H1 (cell line): ENCODE measurements at regions not wholly inside any gene's neighbourhood (a gene's known extent, or its start where the extent isn't known, plus 50 kb on each side); places are given as distances from the start of the nearest gene placed in this dataset.

ENCODE experiments used
- CHD2 ChIP-seq: IDR thresholded peaks from 2 replicates; pipeline ENCODE4 v1.6.1; 2012; ENCODE audit warnings: low read length, improper control_type of control experiment
- GABPA ChIP-seq: IDR thresholded peaks from 2 replicates; pipeline ENCODE4 v1.6.1; 2011; ENCODE audit warnings: mild to moderate bottlenecking, low read length, moderate library complexity, borderline replicate concordance; ENCODE audit not compliant: insufficient read depth
- TF ChIP-seq, protein P1 (sequence below): fragments of 300-600 bp; sonication (generic); IDR thresholded peaks from 2 replicates; pipeline ENCODE4 v1.7.1; 2012; ENCODE audit warnings: low read length, moderate library complexity, mild to moderate bottlenecking, inconsistent platforms; ENCODE audit not compliant: insufficient replicate concordance

GRCh38 chr10:10687751-10688150 lies 329.9 kb upstream of the CELF2 start (continued):
- TF ChIP-seq, protein P1, sequence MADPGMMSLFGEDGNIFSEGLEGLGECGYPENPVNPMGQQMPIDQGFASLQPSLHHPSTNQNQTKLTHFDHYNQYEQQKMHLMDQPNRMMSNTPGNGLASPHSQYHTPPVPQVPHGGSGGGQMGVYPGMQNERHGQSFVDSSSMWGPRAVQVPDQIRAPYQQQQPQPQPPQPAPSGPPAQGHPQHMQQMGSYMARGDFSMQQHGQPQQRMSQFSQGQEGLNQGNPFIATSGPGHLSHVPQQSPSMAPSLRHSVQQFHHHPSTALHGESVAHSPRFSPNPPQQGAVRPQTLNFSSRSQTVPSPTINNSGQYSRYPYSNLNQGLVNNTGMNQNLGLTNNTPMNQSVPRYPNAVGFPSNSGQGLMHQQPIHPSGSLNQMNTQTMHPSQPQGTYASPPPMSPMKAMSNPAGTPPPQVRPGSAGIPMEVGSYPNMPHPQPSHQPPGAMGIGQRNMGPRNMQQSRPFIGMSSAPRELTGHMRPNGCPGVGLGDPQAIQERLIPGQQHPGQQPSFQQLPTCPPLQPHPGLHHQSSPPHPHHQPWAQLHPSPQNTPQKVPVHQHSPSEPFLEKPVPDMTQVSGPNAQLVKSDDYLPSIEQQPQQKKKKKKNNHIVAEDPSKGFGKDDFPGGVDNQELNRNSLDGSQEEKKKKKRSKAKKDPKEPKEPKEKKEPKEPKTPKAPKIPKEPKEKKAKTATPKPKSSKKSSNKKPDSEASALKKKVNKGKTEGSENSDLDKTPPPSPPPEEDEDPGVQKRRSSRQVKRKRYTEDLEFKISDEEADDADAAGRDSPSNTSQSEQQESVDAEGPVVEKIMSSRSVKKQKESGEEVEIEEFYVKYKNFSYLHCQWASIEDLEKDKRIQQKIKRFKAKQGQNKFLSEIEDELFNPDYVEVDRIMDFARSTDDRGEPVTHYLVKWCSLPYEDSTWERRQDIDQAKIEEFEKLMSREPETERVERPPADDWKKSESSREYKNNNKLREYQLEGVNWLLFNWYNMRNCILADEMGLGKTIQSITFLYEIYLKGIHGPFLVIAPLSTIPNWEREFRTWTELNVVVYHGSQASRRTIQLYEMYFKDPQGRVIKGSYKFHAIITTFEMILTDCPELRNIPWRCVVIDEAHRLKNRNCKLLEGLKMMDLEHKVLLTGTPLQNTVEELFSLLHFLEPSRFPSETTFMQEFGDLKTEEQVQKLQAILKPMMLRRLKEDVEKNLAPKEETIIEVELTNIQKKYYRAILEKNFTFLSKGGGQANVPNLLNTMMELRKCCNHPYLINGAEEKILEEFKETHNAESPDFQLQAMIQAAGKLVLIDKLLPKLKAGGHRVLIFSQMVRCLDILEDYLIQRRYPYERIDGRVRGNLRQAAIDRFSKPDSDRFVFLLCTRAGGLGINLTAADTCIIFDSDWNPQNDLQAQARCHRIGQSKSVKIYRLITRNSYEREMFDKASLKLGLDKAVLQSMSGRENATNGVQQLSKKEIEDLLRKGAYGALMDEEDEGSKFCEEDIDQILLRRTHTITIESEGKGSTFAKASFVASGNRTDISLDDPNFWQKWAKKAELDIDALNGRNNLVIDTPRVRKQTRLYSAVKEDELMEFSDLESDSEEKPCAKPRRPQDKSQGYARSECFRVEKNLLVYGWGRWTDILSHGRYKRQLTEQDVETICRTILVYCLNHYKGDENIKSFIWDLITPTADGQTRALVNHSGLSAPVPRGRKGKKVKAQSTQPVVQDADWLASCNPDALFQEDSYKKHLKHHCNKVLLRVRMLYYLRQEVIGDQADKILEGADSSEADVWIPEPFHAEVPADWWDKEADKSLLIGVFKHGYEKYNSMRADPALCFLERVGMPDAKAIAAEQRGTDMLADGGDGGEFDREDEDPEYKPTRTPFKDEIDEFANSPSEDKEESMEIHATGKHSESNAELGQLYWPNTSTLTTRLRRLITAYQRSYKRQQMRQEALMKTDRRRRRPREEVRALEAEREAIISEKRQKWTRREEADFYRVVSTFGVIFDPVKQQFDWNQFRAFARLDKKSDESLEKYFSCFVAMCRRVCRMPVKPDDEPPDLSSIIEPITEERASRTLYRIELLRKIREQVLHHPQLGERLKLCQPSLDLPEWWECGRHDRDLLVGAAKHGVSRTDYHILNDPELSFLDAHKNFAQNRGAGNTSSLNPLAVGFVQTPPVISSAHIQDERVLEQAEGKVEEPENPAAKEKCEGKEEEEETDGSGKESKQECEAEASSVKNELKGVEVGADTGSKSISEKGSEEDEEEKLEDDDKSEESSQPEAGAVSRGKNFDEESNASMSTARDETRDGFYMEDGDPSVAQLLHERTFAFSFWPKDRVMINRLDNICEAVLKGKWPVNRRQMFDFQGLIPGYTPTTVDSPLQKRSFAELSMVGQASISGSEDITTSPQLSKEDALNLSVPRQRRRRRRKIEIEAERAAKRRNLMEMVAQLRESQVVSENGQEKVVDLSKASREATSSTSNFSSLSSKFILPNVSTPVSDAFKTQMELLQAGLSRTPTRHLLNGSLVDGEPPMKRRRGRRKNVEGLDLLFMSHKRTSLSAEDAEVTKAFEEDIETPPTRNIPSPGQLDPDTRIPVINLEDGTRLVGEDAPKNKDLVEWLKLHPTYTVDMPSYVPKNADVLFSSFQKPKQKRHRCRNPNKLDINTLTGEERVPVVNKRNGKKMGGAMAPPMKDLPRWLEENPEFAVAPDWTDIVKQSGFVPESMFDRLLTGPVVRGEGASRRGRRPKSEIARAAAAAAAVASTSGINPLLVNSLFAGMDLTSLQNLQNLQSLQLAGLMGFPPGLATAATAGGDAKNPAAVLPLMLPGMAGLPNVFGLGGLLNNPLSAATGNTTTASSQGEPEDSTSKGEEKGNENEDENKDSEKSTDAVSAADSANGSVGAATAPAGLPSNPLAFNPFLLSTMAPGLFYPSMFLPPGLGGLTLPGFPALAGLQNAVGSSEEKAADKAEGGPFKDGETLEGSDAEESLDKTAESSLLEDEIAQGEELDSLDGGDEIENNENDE: no peak
- TF ChIP-seq GABPA (no peak), CHD2 (no peak)
